Activated naive CD8-positive, alpha-beta T cell treated with anti-CD3 and anti-CD28 coated beads, Interleukin-2, amount 10 ng/mL, durations not matched to agents 7 days and 5 days (primary cell): ENCODE measurements at regions not wholly inside any gene's neighbourhood (a gene's known extent, or its start where the extent isn't known, plus 50 kb on each side); places are given as distances from the start of the nearest gene placed in this dataset.
"Not testable (repeated sequence)": the region's sequence is repeated elsewhere in the genome, so short reads cannot be mapped to it uniquely, and the experiment has no call there.

Experiments
- ATAC-seq: fragments of 150-1000 bp; cut with Tn5 transposase; one replicate; pipeline ENCODE4 v1.10.0; 2021; ENCODE audit warnings: low read depth, moderate library complexity
- POLR2A ChIA-PET: fragments of 350-600 bp; sonication (Branson Sonifier 250); formaldehyde crosslinking; loops from one replicate; lab custom pipeline; 2021; ENCODE audit warnings: antibody characterized with exemption; lab: Charles Lee
- DNase-seq: peaks from one replicate; pipeline ENCODE4 v3.0.0; 2021
- H3K27ac Mint-ChIP-seq: one replicate; pipeline ENCODE4 v1.8.0; 2022; ENCODE audit warnings: mild to moderate bottlenecking, mixed read lengths
- H3K27me3 Mint-ChIP-seq: one replicate; pipeline ENCODE4 v1.8.0; 2022; ENCODE audit warnings: mild to moderate bottlenecking, moderate library complexity, mixed read lengths
- H3K36me3 Mint-ChIP-seq: one replicate; pipeline ENCODE4 v1.8.0; 2021; ENCODE audit warnings: mild to moderate bottlenecking, mixed read lengths
- H3K4me1 Mint-ChIP-seq: one replicate; pipeline ENCODE4 v1.8.0; 2021; ENCODE audit warnings: mixed read lengths
- H3K4me3 Mint-ChIP-seq: one replicate; pipeline ENCODE4 v1.8.0; 2022; ENCODE audit warnings: mild to moderate bottlenecking, moderate library complexity, mixed read lengths
- H3K9me3 Mint-ChIP-seq: one replicate; pipeline ENCODE4 v1.8.0; 2021; ENCODE audit warnings: mixed read lengths

- H3K4me3 Mint-ChIP-seq = no peak overlapping the region
- no peak overlapping the region for H3K27ac Mint-ChIP-seq
- peaks cover 4% of the 10 kb centered on the region for H3K36me3 Mint-ChIP-seq
- H3K27me3 Mint-ChIP-seq = no peaks in the 10 kb centered on the region
- no peaks in the 10 kb centered on the region for H3K9me3 Mint-ChIP-seq
- H3K4me1 Mint-ChIP-seq = peaks cover 1% of the 10 kb centered on the region
- ATAC-seq = no peak
- POLR2A ChIA-PET = interaction anchor here (0.5 kb wide), 1 partner anchor 44 kb away, joined by 9 read pairs; no protein-coding TSS in a partner anchor
- DNase-seq = no peak
Measured at GRCh38 chr3:187875863-187876262, 130.6 kb upstream of the BCL6 start.

- Mint-ChIP-seq H3K27ac (no peak overlapping the region), H3K36me3 (peaks cover 9% of the 10 kb centered on the region), H3K27me3 (no peaks in the 10 kb centered on the region), H3K9me3 (peaks cover 5% of the 10 kb centered on the region), H3K4me1 (peaks cover 2% of the 10 kb centered on the region), H3K4me3 (no peak overlapping the region)
- DNase-seq (no peak), ATAC-seq (no peak)
- POLR2A ChIA-PET = no interaction called here
Measured at GRCh38 chr3:187878772-187879518, 133.7 kb upstream of the BCL6 start.

DNA sequence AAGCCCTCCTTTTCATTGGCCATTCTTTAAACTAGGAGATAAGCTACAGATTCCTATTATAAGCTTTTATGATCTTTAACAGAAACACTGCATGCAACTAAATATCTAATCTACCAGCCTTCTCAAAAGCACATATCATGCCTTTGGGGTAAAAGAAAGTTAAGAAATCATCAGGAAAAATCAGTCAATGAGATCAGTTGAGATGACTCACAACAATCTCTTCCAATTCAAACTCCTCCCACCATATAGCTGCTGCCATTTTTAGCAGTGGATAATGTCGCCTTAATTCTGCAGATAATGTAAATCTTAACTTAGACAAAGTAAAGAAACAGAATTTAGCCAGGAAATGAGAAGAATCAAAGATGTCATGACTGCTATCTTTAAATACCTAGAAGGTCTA lies 135.2 kb upstream of the BCL6 start:
- Mint-ChIP-seq H3K4me3 (no peak overlapping the region), H3K9me3 (peaks cover 7% of the 10 kb centered on the region), H3K27me3 (no peaks in the 10 kb centered on the region), H3K36me3 (peaks cover 9% of the 10 kb centered on the region), H3K27ac (no peak overlapping the region), H3K4me1 (peaks cover 2% of the 10 kb centered on the region)
- ATAC-seq (no peak), DNase-seq (no peak)
- POLR2A ChIA-PET = no interaction called here

DNA sequence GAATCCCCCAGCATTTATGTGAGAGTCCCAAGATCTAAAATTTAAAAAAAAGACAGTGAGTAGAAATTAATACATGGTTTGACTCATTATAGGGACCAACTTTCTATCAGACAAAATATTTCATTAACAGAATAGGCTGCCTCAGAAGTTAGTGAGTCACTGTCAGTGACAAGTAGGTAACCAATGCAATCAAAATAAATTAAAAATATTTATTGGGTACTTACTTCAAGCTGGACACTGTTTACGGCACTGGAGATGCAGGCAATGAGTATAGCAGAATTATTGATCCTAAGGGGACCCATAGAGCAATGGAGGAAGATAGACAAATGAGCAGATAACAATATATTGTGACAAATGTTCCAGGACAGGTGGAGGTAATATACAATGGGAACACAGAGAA lies 135.6 kb upstream of the BCL6 start:
- Mint-ChIP-seq H3K4me1 (peaks cover 2% of the 10 kb centered on the region), H3K9me3 (peaks cover 9% of the 10 kb centered on the region), H3K4me3 (no peak overlapping the region), H3K36me3 (peaks cover 9% of the 10 kb centered on the region), H3K27me3 (no peaks in the 10 kb centered on the region), H3K27ac (no peak overlapping the region)
- ATAC-seq (no peak), DNase-seq (no peak)
- POLR2A ChIA-PET = no interaction called here

DNA sequence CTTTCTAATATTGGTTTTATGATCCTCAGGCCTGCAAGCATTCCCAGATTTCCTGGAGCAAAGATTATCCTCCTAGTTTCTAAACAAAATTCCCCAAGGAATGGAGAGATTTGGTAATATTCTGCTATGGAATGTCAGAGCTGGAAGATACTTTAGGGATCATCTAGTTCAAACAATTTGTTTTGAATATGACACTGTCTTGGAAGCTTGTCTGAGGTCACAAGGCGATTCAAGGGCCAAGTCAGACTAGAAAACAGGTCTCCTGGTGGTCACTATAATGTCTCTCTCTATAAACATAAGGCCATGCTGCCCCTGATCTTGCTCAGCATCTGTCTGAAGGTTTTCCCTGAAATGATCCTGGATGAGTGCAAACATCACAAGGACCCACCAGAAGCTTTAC lies 143.4 kb upstream of the BCL6 start:
- ATAC-seq = no peak
- Mint-ChIP-seq H3K4me3 (no peak overlapping the region), H3K4me1 (peaks cover 14% of the 10 kb centered on the region), H3K9me3 (peaks cover 24% of the 10 kb centered on the region), H3K27ac (no peak overlapping the region), H3K27me3 (peaks cover 2% of the 10 kb centered on the region), H3K36me3 (peaks cover 21% of the 10 kb centered on the region)
- no peak for DNase-seq
- POLR2A ChIA-PET = interaction anchor here (0.8 kb wide), 1 partner anchor 13 kb away, joined by 3 read pairs; no protein-coding TSS in a partner anchor

DNA sequence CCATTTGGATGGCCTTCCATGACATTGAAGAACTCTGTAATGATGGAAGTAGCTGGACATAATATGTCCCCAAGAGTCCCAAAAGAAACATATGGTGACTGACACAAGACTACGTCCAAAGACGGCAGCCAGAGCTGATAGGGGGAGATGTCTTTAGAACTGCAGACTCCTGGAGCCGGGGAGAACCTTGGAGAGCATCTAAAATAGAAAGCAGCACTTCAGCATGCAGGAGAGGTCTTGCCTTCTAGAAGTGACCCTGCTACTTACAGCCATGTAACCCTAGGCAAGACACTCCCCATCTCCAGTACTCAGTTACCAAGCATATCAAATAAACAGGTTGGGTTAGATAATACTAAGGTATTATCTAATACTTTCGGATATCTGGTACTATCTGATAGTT lies 143.8 kb upstream of the BCL6 start:
- H3K27me3 Mint-ChIP-seq = peaks cover 2% of the 10 kb centered on the region
- peaks cover 19% of the 10 kb centered on the region for H3K36me3 Mint-ChIP-seq
- H3K4me3 Mint-ChIP-seq = no peak overlapping the region
- ATAC-seq (no peak), DNase-seq (no peak)
- POLR2A ChIA-PET = interaction anchor here (0.8 kb wide), 1 partner anchor 12 kb away, joined by 3 read pairs; no protein-coding TSS in a partner anchor
- peaks cover 14% of the 10 kb centered on the region for H3K4me1 Mint-ChIP-seq
- peak overlapping the region; percentile 71 for H3K27ac Mint-ChIP-seq
- peaks cover 24% of the 10 kb centered on the region for H3K9me3 Mint-ChIP-seq

GRCh38 chr3:187889601-187890404 lies 144.5 kb upstream of the BCL6 start:
- Mint-ChIP-seq H3K9me3 (peaks cover 23% of the 10 kb centered on the region), H3K4me1 (peaks cover 14% of the 10 kb centered on the region), H3K36me3 (peaks cover 19% of the 10 kb centered on the region), H3K27ac (peak overlapping the region; percentile 87), H3K4me3 (peak overlapping the region; percentile 52), H3K27me3 (peaks cover 2% of the 10 kb centered on the region)
- ATAC-seq (no peak), DNase-seq (no peak)
- POLR2A ChIA-PET = interaction anchor here (0.8 kb wide), 1 partner anchor 12 kb away, joined by 3 read pairs; no protein-coding TSS in a partner anchor

GRCh38 chr3:187890405-187890752 lies 145.1 kb upstream of the BCL6 start:
- ATAC-seq = not testable (repeated sequence)

GRCh38 chr3:187896646-187897045 lies 151.4 kb upstream of the BCL6 start:
- no peaks in the 10 kb centered on the region for H3K9me3 Mint-ChIP-seq
- H3K36me3 Mint-ChIP-seq = peaks cover 4% of the 10 kb centered on the region
- no peaks in the 10 kb centered on the region for H3K27me3 Mint-ChIP-seq
- H3K27ac Mint-ChIP-seq = no peak overlapping the region
- POLR2A ChIA-PET = no interaction called here
- peaks cover 4% of the 10 kb centered on the region for H3K4me1 Mint-ChIP-seq
- ATAC-seq = no peak
- DNase-seq = no peak
- no peak overlapping the region for H3K4me3 Mint-ChIP-seq

More at GRCh38 chr3:187890405-187890752, 145.1 kb upstream of the BCL6 start:
- H3K27ac Mint-ChIP-seq, POLR2A ChIA-PET, H3K4me3 Mint-ChIP-seq, H3K27me3 Mint-ChIP-seq, DNase-seq: not testable (repeated sequence)
- peaks cover 22% of the 10 kb centered on the region for H3K9me3 Mint-ChIP-seq
- peaks cover 14% of the 10 kb centered on the region for H3K4me1 Mint-ChIP-seq
- H3K36me3 Mint-ChIP-seq = peaks cover 19% of the 10 kb centered on the region

GRCh38 chr3:187899246-187899645 lies 154.0 kb upstream of the BCL6 start:
- Mint-ChIP-seq H3K36me3 (peaks cover 4% of the 10 kb centered on the region), H3K4me1 (peaks cover 5% of the 10 kb centered on the region), H3K27me3 (no peaks in the 10 kb centered on the region), H3K4me3 (no peak overlapping the region), H3K27ac (no peak overlapping the region), H3K9me3 (no peaks in the 10 kb centered on the region)
- POLR2A ChIA-PET = no interaction called here
- no peak for DNase-seq
- ATAC-seq = no peak

DNA sequence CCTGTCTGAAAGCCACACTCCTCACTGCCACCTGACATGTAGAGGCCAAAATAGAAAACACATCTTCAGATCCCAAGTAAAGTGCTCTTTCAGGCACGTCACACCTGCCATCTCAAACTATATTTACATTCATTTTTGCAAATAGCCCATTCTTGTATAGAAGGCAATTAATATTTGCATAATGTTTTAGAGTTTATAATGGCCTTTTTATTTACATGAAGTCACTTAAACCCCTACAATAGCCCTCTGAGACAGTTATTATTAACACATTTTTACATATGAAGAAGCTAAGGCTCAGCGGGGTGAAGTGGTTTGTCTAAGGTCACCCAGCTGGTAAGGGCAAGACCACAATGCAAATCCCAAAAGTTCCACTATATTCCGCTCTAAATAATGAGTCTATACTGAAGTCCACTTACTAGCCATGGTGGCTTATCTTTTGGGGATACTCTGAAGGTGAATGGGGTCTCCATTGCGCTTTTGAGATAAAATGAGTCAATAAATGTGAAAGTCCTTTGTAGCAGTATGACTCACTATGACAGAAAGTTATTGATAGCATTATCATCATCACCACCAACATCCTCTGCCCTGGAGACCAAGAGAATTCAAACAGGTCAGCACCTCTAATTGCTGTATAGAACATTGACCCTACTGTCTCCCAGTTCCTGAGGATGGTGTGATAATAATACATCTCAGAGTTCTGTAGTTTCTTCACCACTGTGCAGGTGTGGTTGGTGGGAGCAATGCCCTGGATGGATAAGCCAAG lies 155.9 kb upstream of the BCL6 start:
- Mint-ChIP-seq H3K36me3 (peaks cover 4% of the 10 kb centered on the region), H3K4me1 (peaks cover 5% of the 10 kb centered on the region), H3K4me3 (no peak overlapping the region), H3K27me3 (no peaks in the 10 kb centered on the region), H3K9me3 (no peaks in the 10 kb centered on the region), H3K27ac (no peak overlapping the region)
- POLR2A ChIA-PET = interaction anchor here (1.0 kb wide), 1 partner anchor 12 kb away, joined by 3 read pairs; no protein-coding TSS in a partner anchor
- DNase-seq = no peak
- no peak for ATAC-seq

DNA sequence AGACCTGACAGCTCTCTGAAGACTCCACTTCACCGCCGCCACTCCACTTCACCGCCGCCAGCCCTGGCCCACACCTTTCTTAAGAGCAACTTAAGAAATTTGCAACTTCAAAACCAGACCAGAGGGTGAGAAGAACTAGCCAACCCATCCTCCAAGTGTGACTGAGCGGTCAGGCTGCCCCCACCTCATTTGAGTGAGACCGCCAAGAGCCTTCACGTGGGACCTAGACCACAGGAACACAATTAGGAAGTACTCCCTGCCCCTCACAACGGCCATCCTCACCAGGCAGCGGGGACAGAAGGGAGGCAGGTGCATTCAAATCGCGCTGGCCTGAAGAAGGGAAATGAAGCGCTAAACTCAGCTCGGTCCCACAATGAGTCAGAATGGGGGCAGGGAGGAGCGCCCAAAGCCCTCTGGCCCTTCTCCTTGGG lies 156.8 kb upstream of the BCL6 start:
- Mint-ChIP-seq H3K36me3 (peaks cover 4% of the 10 kb centered on the region), H3K4me3 (no peak overlapping the region), H3K4me1 (peaks cover 5% of the 10 kb centered on the region), H3K27ac (no peak overlapping the region), H3K9me3 (no peaks in the 10 kb centered on the region), H3K27me3 (no peaks in the 10 kb centered on the region)
- DNase-seq (no peak), ATAC-seq (no peak)
- POLR2A ChIA-PET = interaction anchor here (1.0 kb wide), 1 partner anchor 13 kb away, joined by 3 read pairs; no protein-coding TSS in a partner anchor

- Mint-ChIP-seq H3K36me3 (peaks cover 7% of the 10 kb centered on the region), H3K9me3 (no peaks in the 10 kb centered on the region), H3K4me1 (peaks cover 5% of the 10 kb centered on the region), H3K27ac (no peak overlapping the region), H3K4me3 (no peak overlapping the region), H3K27me3 (no peaks in the 10 kb centered on the region)
- ATAC-seq (no peak), DNase-seq (no peak)
- POLR2A ChIA-PET = no interaction called here
Measured at GRCh38 chr3:187902936-187903335, 157.7 kb upstream of the BCL6 start.
